DND-41 (cell line): ENCODE measurements at regions not wholly inside any gene's neighbourhood (a gene's known extent, or its start where the extent isn't known, plus 50 kb on each side); places are given as distances from the start of the nearest gene placed in this dataset.

Source experiments
- EZH2 ChIP-seq: IDR thresholded peaks from 3 replicates; pipeline ENCODE4 v1.6.1; 2012; ENCODE audit warnings: borderline replicate concordance, low read depth, mild to moderate bottlenecking, moderate library complexity, low read length, inconsistent platforms; ENCODE audit not compliant: severe bottlenecking
- TF ChIP-seq, protein P1 (sequence below): IDR thresholded peaks from 2 replicates; pipeline ENCODE4 v1.5.1; 2012; ENCODE audit warnings: borderline replicate concordance, low read length, moderate library complexity, mild to moderate bottlenecking; ENCODE audit not compliant: poor library complexity, severe bottlenecking; ENCODE audit errors: extremely low read depth

DNA sequence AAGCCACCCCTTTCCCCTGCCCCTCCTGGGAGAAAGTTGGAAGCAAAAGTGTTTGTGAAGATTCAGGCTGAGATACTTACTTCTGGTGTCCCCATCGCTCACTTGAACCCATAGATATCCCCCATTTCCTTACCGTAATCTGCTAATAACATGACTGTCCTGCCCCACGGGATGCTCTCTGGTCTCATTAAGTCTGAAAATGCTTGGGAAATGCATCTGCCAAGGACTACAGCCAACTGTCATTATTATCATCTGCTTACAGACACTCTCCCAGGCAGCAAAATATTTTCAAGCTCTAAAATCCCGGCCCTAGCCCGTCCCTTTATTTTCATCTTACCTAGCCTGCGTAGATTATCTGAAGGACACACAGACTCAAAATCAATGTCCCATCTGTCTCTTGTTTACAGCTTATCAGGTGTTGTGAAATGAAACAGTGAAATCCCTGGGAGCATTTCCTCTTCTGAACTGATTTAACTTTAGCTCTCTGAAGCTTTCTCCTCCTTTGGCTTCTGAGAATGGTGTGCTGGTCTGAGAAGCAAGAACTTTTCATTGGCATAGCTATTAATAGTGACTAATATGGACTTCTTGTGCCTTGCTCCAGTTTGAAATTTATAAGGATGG lies 126.9 kb upstream of the OSMR start:
- TF ChIP-seq, protein P1, sequence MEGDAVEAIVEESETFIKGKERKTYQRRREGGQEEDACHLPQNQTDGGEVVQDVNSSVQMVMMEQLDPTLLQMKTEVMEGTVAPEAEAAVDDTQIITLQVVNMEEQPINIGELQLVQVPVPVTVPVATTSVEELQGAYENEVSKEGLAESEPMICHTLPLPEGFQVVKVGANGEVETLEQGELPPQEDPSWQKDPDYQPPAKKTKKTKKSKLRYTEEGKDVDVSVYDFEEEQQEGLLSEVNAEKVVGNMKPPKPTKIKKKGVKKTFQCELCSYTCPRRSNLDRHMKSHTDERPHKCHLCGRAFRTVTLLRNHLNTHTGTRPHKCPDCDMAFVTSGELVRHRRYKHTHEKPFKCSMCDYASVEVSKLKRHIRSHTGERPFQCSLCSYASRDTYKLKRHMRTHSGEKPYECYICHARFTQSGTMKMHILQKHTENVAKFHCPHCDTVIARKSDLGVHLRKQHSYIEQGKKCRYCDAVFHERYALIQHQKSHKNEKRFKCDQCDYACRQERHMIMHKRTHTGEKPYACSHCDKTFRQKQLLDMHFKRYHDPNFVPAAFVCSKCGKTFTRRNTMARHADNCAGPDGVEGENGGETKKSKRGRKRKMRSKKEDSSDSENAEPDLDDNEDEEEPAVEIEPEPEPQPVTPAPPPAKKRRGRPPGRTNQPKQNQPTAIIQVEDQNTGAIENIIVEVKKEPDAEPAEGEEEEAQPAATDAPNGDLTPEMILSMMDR: no peak
- TF ChIP-seq EZH2: no peak
